Fibroblast of skin of right biceps (primary cell): ENCODE measurements at regions not wholly inside any gene's neighbourhood (a gene's known extent, or its start where the extent isn't known, plus 50 kb on each side); places are given as distances from the start of the nearest gene placed in this dataset.

ENCODE experiments used
- DNase-seq: peaks from one replicate; pipeline ENCODE4 v3.0.0-alpha.2; 2013

GRCh38 chr4:13126976-13127910 lies 356.9 kb downstream of the RAB28 start:
- no peak for DNase-seq

DNA sequence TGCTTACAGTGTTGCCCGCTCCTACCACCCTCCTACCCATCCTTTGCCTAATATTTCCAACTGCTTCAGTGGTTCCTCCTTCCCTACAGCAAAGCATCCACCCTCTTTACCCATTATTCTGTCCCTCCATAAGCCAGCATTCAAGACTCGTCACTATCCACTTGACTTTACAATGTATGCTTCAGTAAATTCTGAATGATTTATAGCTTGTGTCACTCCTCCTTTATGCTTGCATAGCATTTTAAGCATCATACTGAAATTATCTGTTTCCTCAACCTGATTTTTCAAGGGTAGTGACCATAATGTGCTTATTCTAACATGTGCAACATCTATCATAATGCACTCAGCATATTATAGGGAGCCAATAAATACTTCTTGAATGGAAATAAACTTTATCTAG lies 365.5 kb downstream of the RAB28 start:
- DNase-seq = no peak

DNA sequence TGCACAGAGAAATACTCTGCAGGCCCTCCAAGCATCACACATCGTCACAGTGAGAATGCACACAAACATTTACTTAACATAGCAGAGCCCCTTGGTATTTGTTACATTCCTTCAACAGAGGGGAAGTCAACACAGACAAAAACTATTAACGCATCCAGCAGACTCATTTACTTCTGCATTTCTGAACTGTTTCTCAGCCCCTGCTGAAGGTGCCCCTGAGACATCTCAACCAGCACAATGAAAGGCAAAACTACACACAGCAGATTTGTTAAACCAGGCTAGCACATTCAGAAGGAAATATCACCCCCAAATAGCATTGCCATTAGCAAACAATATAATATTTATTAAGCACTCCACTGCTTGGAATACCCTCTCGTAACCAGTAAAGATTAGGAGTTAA lies 367.0 kb downstream of the RAB28 start:
- no peak for DNase-seq

DNA sequence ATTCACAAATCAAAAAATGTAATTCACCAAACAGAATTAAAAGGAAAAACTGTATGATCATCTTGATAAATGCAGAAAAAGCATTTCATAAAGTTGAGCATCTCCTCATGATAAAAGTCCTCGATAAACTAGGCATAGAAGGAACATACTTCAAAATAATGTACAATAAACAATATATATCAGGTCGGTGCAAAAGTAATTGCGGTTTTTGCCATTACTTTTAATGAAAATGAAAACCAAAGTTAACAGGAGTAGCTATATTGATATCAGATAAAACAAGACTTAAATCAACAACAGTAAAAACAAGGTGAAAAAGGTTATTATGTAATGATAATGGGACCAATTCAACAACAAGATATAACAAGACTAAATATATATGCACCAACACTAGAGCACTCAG lies 372.1 kb downstream of the RAB28 start:
- DNase-seq = no peak

- no peak for DNase-seq
These were observed 374.6 kb downstream of the RAB28 start for GRCh38 chr4:13109536-13109935.

DNA sequence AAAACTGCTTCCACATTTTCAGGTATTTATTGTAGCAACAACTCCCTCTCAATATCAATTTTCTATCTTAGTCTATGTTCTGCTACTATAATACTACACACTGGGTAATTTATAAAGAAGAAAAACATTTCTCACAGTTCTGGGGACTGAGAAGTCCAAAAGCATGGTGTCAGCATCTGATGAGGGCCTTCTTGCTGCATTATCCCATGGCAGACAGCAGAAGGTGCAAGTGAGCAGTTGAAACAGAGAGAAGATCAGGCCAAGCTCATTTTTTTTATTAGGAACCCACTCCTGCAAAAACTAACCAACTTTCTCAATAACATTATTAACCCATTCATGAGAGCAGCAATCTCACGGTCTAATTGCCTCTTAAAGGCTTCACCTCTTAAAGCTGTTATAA lies 376.0 kb downstream of the RAB28 start:
- DNase-seq = no peak

DNA sequence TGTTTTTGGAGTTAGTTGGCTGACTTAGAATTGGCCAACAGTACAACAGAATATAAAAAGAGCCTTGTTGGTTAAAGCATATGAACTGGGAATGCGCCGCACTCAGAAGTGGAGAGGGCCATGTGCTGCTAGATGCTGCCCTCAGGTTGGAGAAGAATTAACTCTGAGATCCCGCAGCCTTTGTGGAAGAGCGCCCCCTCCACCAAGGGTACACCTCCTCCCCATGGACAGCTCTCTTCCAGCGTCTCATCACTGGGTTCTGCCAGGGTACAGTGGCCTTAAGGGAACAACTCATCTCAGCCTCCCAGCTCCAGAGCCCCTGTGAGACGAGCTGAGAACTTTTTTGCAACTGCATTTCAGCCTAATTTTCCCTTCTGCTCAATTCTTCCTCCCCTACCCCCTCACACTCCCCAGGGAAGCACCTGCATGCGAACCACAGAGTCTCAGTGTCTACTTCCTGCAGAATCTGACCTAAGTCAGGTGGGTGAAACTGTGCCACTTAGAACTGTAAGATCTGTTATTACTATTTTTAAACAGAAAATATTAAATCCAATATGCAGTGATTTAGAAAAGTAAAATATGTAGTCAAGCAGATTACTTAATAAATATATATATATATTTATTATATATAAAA lies 380.6 kb downstream of the RAB28 start:
- no peak for DNase-seq

GRCh38 chr4:13102092-13102742 lies 381.9 kb downstream of the RAB28 start:
- DNase-seq = no peak

GRCh38 chr4:13097971-13098370 lies 386.2 kb downstream of the RAB28 start:
- no peak for DNase-seq

DNA sequence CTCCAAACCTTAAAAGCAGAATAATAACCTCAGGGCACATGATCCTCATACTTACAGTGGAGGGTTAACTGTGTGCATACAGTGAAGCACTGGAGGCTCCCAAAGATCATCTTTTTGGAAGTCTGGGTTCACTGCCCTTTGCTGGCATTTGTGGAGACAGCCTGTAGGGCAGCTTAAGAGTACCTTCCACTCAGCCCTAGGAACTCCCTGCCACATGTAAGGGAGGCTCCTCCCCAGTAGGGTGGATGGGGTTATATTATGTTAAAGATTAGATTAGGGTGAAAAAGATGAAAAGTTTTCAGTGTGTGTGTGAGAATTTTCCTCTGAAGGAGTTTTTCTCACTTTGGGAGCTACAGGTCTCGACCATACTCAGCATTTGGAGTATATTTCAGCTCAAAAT lies 388.4 kb downstream of the RAB28 start:
- no peak for DNase-seq

GRCh38 chr4:13093170-13093569 lies 391.0 kb downstream of the RAB28 start:
- DNase-seq = no peak

DNA sequence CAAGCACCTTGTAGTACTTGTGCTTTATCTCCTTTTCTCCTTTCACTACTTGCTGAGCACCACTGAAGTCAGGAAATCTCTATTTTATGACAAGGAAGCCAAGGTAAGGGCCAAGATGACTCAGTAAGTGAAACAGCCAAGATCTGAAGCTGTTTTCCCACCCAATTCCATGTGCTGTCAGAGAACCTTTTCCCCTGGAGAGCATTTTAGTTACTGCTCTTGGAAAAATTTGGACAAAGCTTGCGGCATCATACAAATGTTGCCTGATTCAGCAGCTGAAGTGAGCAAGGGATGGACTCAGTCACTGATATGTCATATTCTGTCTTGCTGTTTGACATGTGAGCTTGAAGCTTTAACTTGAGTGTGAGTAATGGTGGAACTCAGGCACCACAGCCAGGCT lies 391.4 kb downstream of the RAB28 start:
- peak; percentile 41 for DNase-seq

DNA sequence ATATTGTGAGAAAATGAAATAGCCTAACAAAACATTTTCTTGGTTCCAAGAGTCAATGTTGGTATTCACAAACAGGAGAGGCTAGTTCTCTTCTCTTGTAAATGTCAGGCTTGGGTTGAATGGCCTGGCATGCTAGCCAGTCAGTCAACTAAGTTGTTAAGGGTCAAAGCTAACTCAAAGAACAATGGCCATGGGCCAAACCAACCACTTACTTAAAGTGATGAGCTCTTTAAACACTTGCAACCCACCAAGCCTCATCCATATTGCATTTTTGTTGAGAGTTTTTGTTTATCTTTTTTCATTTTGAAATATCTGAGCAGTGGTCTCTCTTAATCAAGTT lies 394.5 kb downstream of the RAB28 start:
- DNase-seq = no peak

DNA sequence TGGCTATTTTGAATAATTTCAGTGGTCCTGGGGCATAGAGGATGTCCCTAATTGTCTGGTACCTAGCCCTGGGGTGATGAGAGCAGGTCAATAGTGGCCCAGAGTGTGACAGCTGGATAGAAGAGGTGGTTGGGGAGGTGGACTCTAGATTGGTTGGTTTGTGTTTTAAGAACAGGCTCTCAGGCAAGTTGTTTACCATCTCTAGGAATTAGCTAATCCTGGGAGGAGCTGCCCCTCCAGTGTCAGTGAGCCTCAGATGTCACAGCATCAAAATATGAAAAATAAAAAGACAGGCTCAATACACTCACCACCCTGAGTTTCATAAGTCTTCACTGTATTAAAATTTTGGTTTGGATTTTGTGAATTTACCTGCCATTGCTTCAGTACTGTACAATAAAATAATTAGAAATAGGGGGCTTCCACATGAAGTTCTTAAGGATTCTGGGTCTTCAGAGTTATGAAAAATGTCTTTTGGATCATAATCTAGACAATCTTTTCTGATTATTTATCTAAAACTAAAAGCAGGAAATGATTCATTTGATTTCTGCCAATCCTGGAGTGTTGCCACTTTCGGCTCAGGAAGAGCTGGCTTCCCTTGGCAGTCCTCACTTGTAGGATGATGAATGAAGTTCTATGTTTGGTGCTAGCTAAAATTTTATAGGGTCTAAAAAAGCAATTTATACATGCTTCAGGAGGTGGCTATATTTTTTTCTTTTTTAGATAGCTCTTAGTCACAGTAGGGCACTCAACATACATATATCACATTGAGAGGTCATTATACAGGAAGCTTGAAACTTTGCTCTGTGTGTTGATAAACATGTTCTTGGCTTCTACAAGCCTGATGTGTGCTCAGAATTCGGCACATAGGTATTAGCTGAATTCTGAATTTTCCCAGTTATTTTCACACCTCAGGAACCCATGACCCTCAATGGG lies 395.1 kb downstream of the RAB28 start:
- no peak for DNase-seq

GRCh38 chr4:13087041-13087440 lies 397.1 kb downstream of the RAB28 start:
- no peak for DNase-seq

DNA sequence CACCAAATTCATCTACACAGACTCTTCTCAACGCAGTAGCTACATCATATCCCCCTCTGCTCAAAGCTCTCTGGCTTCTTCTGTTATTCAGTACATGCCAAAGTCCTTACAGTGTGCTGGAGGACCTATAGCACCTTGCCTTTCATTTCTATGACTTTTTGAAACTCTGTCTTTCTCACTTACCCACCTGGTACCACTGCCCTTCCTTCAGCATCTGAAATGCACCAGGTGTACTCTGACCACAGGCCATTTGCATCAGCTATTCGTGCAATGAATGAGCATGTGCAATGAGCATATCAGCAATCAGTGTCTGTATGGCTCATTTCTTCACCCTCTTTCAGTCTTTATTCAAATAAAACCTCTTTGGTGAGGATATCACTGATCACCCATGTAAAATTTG lies 399.9 kb downstream of the RAB28 start:
- DNase-seq = no peak

GRCh38 chr4:13081830-13082229 lies 402.3 kb downstream of the RAB28 start:
- DNase-seq = no peak

GRCh38 chr4:13067077-13067476 lies 417.1 kb downstream of the RAB28 start:
- DNase-seq = no peak

- no peak for DNase-seq
These were observed 425.1 kb downstream of the RAB28 start for GRCh38 chr4:13059019-13059418.

- DNase-seq = no peak
These were observed 427.4 kb downstream of the RAB28 start for GRCh38 chr4:13056630-13057189.

DNA sequence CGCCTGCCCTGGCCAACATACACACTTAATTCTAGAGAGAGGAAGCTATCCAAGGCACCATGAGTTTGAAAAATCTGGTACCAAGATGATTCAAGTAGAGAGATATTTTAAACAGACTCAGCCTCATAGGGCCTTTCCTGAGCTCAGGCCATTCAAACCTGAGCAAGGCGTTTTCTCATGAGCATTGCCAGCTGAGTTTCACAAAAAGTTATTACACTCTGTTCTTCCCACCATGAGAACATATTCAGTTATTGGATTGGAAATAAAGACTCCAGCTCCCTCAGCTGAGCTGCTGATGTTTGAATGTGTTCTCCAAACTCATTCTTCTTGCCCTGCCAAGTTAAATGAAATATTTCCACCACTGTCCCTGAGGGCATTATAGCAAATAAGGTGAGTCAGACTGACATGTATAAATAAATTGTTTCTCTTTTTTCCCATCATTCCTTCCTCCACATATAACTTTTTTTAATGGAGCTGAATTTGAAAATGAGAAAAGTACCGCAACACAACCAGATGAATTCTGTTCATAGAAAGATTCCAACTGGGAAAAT lies 429.6 kb downstream of the RAB28 start:
- DNase-seq = no peak

DNA sequence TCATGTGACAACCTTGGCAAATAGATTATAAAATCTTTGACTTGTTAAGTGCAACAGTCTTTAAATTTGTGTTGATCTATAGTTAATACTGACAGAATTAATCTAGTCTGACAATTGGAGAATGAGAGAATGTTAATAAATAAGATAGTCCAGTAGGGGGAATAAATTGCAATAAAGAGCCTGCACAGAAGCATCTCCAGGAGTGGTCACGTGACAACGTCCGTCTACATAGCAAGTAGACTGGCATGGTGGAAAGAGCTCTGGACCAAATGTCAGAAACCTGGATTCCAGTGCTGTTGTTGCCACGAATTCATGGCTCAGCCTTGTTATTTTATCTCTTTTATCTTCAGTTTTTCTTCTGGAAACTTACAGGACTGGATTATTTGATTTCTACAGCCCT lies 436.5 kb downstream of the RAB28 start:
- DNase-seq = no peak
